SK-N-SH treated with all-trans-retinoic acid at 6 μM for 48 hours (cell line): ENCODE measurements at regions not wholly inside any gene's neighbourhood (a gene's known extent, or its start where the extent isn't known, plus 50 kb on each side); places are given as distances from the start of the nearest gene placed in this dataset.

Experiments
- ATAC-seq: fragments of 200-7000 bp; cut with Tn5 transposase; 3 replicates; pipeline ENCODE4 v1.9.1; 2020; ENCODE audit warnings: mild to moderate bottlenecking, moderate library complexity
- ARNTL ChIP-seq: fragments of 450-650 bp; formaldehyde crosslinking; IDR thresholded peaks from 2 replicates; pipeline ENCODE4 v1.5.0; 2020; ENCODE audit warnings: low read depth, mild to moderate bottlenecking, moderate library complexity, borderline replicate concordance
- CREB5 ChIP-seq: fragments of 250-450 bp; sonication (Bioruptor Pico); IDR thresholded peaks from 2 replicates; pipeline ENCODE4 v1.5.1; 2020; ENCODE audit warnings: low read depth, mild to moderate bottlenecking, moderate library complexity
- CSDC2 ChIP-seq: fragments of 250-450 bp; sonication (Bioruptor Pico); IDR thresholded peaks from 2 replicates; pipeline ENCODE4 v1.5.0; 2020; ENCODE audit warnings: mild to moderate bottlenecking, moderate library complexity
- CSRNP3 ChIP-seq: fragments of 250-450 bp; sonication (Bioruptor Pico); IDR thresholded peaks from 2 replicates; pipeline ENCODE4 v1.5.1; 2021; ENCODE audit warnings: mild to moderate bottlenecking, moderate library complexity
- GLIS3 ChIP-seq: fragments of 250-450 bp; sonication (Bioruptor Pico); IDR thresholded peaks from 2 replicates; pipeline ENCODE4 v1.5.0; 2020; ENCODE audit warnings: mild to moderate bottlenecking, moderate library complexity
- ISL1 ChIP-seq: fragments of 250-450 bp; sonication (Bioruptor Pico); IDR thresholded peaks from 2 replicates; pipeline ENCODE4 v2.1.2; 2022; ENCODE audit warnings: mild to moderate bottlenecking, moderate library complexity
- OSR1 ChIP-seq: fragments of 250-450 bp; sonication (Bioruptor Pico); IDR thresholded peaks from 2 replicates; pipeline ENCODE4 v1.8.0; 2022; ENCODE audit warnings: moderate library complexity, mild to moderate bottlenecking, inconsistent platforms
- PATZ1 ChIP-seq: fragments of 250-450 bp; sonication (Bioruptor Pico); IDR thresholded peaks from 2 replicates; pipeline ENCODE4 v1.8.0; 2020; ENCODE audit warnings: mild to moderate bottlenecking, moderate library complexity, borderline replicate concordance
- POU6F1 ChIP-seq: fragments of 250-450 bp; sonication (Bioruptor Pico); IDR thresholded peaks from 2 replicates; pipeline ENCODE4 v1.8.0; 2021; ENCODE audit warnings: low read depth, mild to moderate bottlenecking, moderate library complexity, borderline replicate concordance
- PPARA ChIP-seq: fragments of 250-450 bp; sonication (Bioruptor Pico); IDR thresholded peaks from 2 replicates; pipeline ENCODE4 v1.5.0; 2020; ENCODE audit warnings: mild to moderate bottlenecking, borderline replicate concordance
- RARB ChIP-seq: fragments of 250-450 bp; sonication (Bioruptor Pico); IDR thresholded peaks from 2 replicates; pipeline ENCODE4 v1.8.0; 2021; ENCODE audit warnings: mild to moderate bottlenecking, moderate library complexity
- SNAI2 ChIP-seq: fragments of 250-450 bp; sonication (Bioruptor Pico); IDR thresholded peaks from 2 replicates; pipeline ENCODE4 v1.5.0; 2020; ENCODE audit warnings: mild to moderate bottlenecking, moderate library complexity
- TOX ChIP-seq: fragments of 250-450 bp; sonication (Bioruptor Pico); IDR thresholded peaks from 2 replicates; pipeline ENCODE4 v1.8.0; 2021; ENCODE audit warnings: mild to moderate bottlenecking, moderate library complexity, borderline replicate concordance
- TSHZ2 ChIP-seq: fragments of 250-450 bp; sonication (Bioruptor Pico); IDR thresholded peaks from 2 replicates; pipeline ENCODE4 v1.5.0; 2020; ENCODE audit warnings: mild to moderate bottlenecking, moderate library complexity
- ZC3H10 ChIP-seq: fragments of 250-450 bp; sonication (Bioruptor Pico); IDR thresholded peaks from 2 replicates; pipeline ENCODE4 v1.5.1; 2021; ENCODE audit warnings: mild to moderate bottlenecking, moderate library complexity
- ZFP3 ChIP-seq: fragments of 250-450 bp; sonication (Bioruptor Pico); IDR thresholded peaks from 2 replicates; pipeline ENCODE4 v1.5.0; 2020; ENCODE audit warnings: mild to moderate bottlenecking, moderate library complexity
- ZFP30 ChIP-seq: fragments of 450-650 bp; formaldehyde crosslinking; IDR thresholded peaks from 2 replicates; pipeline ENCODE4 v1.5.0; 2022; ENCODE audit warnings: mild to moderate bottlenecking, moderate library complexity
- ZNF565 ChIP-seq: fragments of 450-650 bp; formaldehyde crosslinking; conservative IDR thresholded peaks from 2 replicates; pipeline ENCODE4 v1.5.0; 2020; ENCODE audit warnings: low read depth, mild to moderate bottlenecking, moderate library complexity
- ZNF70 ChIP-seq: fragments of 450-650 bp; formaldehyde crosslinking; IDR thresholded peaks from 2 replicates; pipeline ENCODE4 v1.5.0; 2020; ENCODE audit warnings: mild to moderate bottlenecking, moderate library complexity
- ZNF8 ChIP-seq: fragments of 450-650 bp; formaldehyde crosslinking; IDR thresholded peaks from 2 replicates; pipeline ENCODE4 v1.5.0; 2020; ENCODE audit warnings: mild to moderate bottlenecking, moderate library complexity

GRCh38 chr9:73810585-73811215 is 659.0 kb downstream of the ANXA1 start:
- no peak for TF ChIP-seq ZNF565 (CRISPR knock-in tag)
- no peak for TF ChIP-seq PPARA (CRISPR knock-in tag)
- no peak for TF ChIP-seq POU6F1 (CRISPR knock-in tag)
- no peak for TF ChIP-seq ZNF70 (CRISPR knock-in tag)
- no peak for TF ChIP-seq GLIS3 (CRISPR knock-in tag)
- TF ChIP-seq ZC3H10, result no peak
- TF ChIP-seq CSRNP3, result no peak
- TF ChIP-seq ISL1 (CRISPR knock-in tag), result no peak
- no peak for TF ChIP-seq CSDC2 (CRISPR knock-in tag)
- no peak for TF ChIP-seq RARB (CRISPR knock-in tag)
- TF ChIP-seq OSR1 (CRISPR knock-in tag), result no peak
- no peak for TF ChIP-seq PATZ1
- no peak for TF ChIP-seq ARNTL (CRISPR knock-in tag)
- TF ChIP-seq ZNF8 (CRISPR knock-in tag), result no peak
- no peak for TF ChIP-seq TOX (CRISPR knock-in tag)
- no peak for TF ChIP-seq ZFP3 (CRISPR knock-in tag)
- TF ChIP-seq TSHZ2 (CRISPR knock-in tag), result no peak
- ATAC-seq, result no peak

- no peak for ATAC-seq
- TF ChIP-seq ZNF70 (CRISPR knock-in tag) (no peak), OSR1 (CRISPR knock-in tag) (no peak), ZNF565 (CRISPR knock-in tag) (no peak), POU6F1 (CRISPR knock-in tag) (no peak)
These were observed 661.9 kb downstream of the ANXA1 start for GRCh38 chr9:73813546-73813945.

GRCh38 chr9:73816905-73817304 is 665.2 kb downstream of the ANXA1 start:
- ATAC-seq, result no peak
- TF ChIP-seq ZC3H10 (no peak), ZFP30 (CRISPR knock-in tag) (no peak), ARNTL (CRISPR knock-in tag) (no peak), TOX (CRISPR knock-in tag) (no peak), PATZ1 (no peak), ZNF8 (CRISPR knock-in tag) (no peak), OSR1 (CRISPR knock-in tag) (no peak), SNAI2 (CRISPR knock-in tag) (no peak), POU6F1 (CRISPR knock-in tag) (no peak), PPARA (CRISPR knock-in tag) (no peak), ZNF70 (CRISPR knock-in tag) (no peak), CREB5 (CRISPR knock-in tag) (no peak), GLIS3 (CRISPR knock-in tag) (no peak)
